ENCODE measurements at regions not wholly inside any gene's neighbourhood (a gene's known extent, or its start where the extent isn't known, plus 50 kb on each side); places are given as distances from the start of the nearest gene placed in this dataset.
A peak's percentile ranks its signal among the peaks of the same experiment; 100 is the strongest.
"Not testable (repeated sequence)": the region's sequence is repeated elsewhere in the genome, so short reads cannot be mapped to it uniquely, and the experiment has no call there.

DNA sequence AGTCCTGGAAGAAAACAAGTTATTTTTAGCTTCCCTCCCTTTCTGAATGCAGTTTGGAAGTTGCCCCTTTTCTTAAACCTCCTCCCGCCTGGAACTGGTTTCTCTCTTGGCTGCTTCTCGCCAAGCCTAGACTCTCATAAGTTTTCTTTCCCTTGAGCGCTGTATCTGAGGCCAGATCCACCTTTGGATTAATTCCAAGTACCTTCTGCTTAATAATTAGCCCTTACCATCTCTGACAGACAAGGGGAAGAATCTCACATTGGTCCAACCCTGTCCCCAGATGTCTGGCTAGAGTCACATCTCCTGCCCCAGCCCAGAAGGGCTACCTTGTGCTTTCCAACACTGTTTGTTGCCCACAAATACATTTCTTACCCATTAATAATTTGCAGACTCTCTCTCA, 161.8 kb upstream of the RGS6 start:
- H3K4me1 Mint-ChIP-seq = no peaks in the 10 kb centered on the region
- peaks cover 6% of the 10 kb centered on the region for H3K27me3 Mint-ChIP-seq (ENCODE audit: low read depth)
- peaks cover 23% of the 10 kb centered on the region for H3K9me3 Mint-ChIP-seq
- no peak overlapping the region for H3K27ac Mint-ChIP-seq
- no peaks in the 10 kb centered on the region for H3K36me3 Mint-ChIP-seq (ENCODE audit: low read depth)
- H3K4me3 Mint-ChIP-seq = no peak overlapping the region
- TF ChIP-seq, protein P1, sequence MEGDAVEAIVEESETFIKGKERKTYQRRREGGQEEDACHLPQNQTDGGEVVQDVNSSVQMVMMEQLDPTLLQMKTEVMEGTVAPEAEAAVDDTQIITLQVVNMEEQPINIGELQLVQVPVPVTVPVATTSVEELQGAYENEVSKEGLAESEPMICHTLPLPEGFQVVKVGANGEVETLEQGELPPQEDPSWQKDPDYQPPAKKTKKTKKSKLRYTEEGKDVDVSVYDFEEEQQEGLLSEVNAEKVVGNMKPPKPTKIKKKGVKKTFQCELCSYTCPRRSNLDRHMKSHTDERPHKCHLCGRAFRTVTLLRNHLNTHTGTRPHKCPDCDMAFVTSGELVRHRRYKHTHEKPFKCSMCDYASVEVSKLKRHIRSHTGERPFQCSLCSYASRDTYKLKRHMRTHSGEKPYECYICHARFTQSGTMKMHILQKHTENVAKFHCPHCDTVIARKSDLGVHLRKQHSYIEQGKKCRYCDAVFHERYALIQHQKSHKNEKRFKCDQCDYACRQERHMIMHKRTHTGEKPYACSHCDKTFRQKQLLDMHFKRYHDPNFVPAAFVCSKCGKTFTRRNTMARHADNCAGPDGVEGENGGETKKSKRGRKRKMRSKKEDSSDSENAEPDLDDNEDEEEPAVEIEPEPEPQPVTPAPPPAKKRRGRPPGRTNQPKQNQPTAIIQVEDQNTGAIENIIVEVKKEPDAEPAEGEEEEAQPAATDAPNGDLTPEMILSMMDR (IDR thresholded peaks at IDR 0.05; ENCODE audit: unreplicated experiment in 3 of 3) = no peak

DNA sequence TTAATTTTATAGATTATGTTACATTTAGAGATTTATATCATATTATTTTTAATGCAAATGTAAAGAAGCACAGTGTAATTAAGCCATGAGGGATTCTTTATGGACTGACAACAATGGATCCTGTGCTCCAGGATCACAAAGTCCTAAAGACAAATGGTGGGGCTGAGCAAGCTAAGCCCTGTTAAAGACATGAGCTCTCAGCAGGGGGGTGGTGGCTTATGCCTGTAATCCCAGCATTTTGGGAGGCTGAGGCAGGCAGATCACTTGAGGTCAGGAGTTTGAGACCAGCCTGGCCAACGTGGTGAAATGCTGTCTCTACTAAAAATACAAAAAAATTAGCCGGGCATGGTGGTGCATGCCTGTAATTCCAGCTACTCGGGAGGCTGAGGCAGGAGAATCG, 160.8 kb upstream of the RGS6 start:
- peaks cover 23% of the 10 kb centered on the region for H3K9me3 Mint-ChIP-seq
- H3K4me3 Mint-ChIP-seq; H3K27ac Mint-ChIP-seq; H3K4me1 Mint-ChIP-seq; H3K36me3 Mint-ChIP-seq (ENCODE audit: low read depth); H3K27me3 Mint-ChIP-seq (ENCODE audit: low read depth): not testable (repeated sequence)

DNA sequence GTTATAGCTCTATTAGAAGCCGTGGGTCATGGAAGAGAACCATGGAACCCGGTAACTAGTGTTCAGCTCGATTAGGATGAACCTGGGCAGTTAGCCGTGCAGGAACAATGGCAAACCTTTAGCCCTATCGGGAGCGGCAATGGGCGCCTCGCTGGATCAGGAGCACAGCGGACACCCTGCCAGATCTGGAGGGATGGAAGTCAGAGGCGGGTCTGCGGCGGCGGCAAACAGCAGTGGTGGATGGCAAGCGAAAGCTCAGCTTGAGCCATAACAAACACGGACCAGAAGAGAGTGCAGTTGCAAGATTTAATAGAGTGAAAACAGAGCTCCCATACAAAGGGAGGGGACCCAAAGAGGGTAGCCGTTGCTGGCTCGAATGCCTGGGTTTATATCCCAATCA, 160.2 kb upstream of the RGS6 start:
- not testable (repeated sequence) for H3K27me3 Mint-ChIP-seq (ENCODE audit: low read depth); H3K27ac Mint-ChIP-seq; H3K36me3 Mint-ChIP-seq (ENCODE audit: low read depth); H3K4me1 Mint-ChIP-seq; H3K4me3 Mint-ChIP-seq
- H3K9me3 Mint-ChIP-seq = peaks cover 23% of the 10 kb centered on the region

DNA sequence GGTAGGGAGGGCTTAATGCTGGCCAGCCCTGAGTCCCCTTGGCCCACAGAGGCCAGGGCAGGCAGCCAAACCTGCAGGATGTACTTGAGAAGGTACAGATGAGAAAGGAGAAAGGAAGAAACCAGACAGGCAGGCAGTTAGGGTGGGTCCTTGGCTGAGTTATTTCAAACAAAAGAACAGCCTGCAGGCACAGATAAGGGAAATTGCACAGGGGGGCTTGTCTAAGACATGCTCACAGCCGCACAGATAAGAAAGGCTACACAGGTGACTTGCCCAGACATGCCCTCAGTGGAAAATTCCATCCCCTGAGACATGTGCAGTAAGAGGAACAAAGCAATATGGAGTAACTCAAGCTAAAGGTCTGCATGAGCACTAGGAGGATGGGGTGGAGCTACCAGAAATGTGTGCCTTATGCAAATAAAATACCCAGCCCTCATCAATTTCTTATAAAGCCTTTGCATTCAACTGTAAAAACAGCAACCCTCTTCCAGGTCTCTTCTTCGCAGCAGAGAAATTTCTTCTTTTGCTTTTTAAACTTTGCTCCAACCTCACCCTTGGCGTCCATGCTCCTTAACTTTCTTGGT, 158.2 kb upstream of the RGS6 start:
- Mint-ChIP-seq H3K9me3 (peaks cover 23% of the 10 kb centered on the region), H3K4me3 (no peak overlapping the region), H3K27ac (no peak overlapping the region), H3K27me3 (ENCODE audit: low read depth) (peaks cover 6% of the 10 kb centered on the region), H3K36me3 (ENCODE audit: low read depth) (no peaks in the 10 kb centered on the region), H3K4me1 (no peaks in the 10 kb centered on the region)
- TF ChIP-seq, protein P1 (IDR thresholded peaks at IDR 0.05; ENCODE audit: unreplicated experiment in 3 of 3) = no peak

DNA sequence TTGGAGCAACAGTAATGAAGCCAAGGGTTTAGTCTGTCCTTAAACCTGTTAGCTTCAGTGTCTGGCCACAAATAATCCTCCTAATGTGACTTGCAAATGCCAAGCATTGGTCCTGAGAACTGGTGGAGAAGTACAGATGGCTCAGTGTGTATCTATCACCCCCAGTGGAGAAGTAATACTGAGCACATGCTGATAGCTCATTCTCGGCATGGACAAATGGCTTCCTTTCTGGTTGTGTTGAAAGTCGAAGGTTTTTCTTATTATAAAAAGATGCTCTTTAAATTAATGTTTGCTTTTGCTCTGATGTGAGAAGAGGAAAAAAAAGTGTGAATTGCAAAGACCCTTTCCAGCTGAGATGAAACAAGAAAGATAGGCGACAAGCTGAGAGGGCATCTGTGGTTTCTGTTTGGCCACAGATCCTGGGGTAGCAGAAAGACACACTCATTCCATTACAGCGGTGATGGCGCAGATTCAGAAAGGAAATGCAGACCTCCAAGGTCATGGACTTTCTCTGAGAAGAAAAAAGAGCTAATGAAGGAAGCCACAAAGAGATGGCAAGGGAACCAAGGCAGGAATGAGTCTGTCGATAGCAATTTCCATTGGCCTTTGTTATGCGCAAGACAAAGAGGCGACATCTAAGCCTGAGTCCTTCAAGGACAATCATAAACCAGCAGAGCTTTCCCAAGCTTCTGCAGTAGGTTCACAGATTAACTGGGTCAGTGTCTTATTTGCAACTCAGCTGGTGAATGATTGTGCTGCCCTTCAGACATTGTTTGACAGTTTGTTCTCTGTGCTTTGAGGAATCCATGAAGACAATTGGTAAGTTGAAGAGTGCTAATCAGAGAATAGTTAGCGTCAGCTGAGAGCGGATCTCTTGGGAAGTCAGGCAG, 155.5 kb upstream of the RGS6 start:
- Mint-ChIP-seq H3K27me3 (ENCODE audit: low read depth) (peaks cover 6% of the 10 kb centered on the region), H3K9me3 (peaks cover 14% of the 10 kb centered on the region), H3K36me3 (ENCODE audit: low read depth) (no peaks in the 10 kb centered on the region), H3K27ac (peak overlapping the region in 1 of 3 experiments; percentile 59), H3K4me3 (no peak overlapping the region), H3K4me1 (no peaks in the 10 kb centered on the region)
- TF ChIP-seq, protein P1 (IDR thresholded peaks at IDR 0.05; ENCODE audit: unreplicated experiment in 3 of 3) = no peak

DNA sequence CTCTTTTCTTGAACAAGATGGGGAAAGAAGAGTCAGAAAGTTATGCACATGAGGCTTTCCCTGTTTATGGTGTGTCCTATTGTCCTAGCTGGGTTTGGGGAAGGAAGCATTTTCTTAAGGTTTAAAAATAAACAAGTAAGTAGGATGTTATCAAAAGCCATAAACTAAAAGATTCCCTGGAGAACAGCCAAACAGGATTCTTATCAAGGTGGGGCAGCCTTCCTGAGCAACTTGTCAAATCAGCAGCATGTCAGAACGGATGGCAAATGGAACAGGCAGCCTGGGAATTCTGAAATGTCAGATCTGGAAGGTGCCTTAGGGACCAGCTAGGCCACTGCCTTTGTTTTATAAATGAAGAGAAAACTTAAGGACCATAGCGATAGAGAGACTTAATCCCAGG, 152.2 kb upstream of the RGS6 start:
- Mint-ChIP-seq H3K4me3 (no peak overlapping the region), H3K27me3 (ENCODE audit: low read depth) (no peaks in the 10 kb centered on the region), H3K4me1 (no peaks in the 10 kb centered on the region), H3K27ac (no peak overlapping the region), H3K9me3 (peaks cover 3% of the 10 kb centered on the region), H3K36me3 (ENCODE audit: low read depth) (no peaks in the 10 kb centered on the region)
- TF ChIP-seq, protein P1 (IDR thresholded peaks at IDR 0.05; ENCODE audit: unreplicated experiment in 3 of 3) = no peak

DNA sequence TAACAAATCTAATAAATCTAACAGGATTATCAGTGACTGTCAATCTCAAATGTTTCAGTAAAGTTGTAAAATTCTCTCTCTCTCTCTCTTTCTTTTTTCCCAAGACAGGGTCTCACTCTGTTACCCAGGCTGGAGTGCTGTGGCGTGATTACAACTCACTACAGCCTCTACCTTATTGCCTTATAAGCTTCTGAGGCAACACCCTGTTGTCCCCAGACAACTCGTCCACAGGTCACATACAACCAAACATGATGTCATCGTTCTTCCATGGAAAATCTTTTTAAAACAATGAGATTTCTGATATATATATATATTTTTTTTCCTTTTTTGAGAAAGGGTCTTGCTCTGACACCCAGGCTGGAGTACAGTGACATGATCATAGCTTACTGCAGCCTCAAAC, 151.4 kb upstream of the RGS6 start:
- H3K4me3 Mint-ChIP-seq = no peak overlapping the region
- TF ChIP-seq, protein P1 (IDR thresholded peaks at IDR 0.05; ENCODE audit: unreplicated experiment in 3 of 3) = no peak
- H3K27me3 Mint-ChIP-seq (ENCODE audit: low read depth) = no peaks in the 10 kb centered on the region
- H3K27ac Mint-ChIP-seq = no peak overlapping the region
- H3K4me1 Mint-ChIP-seq = no peaks in the 10 kb centered on the region
- H3K9me3 Mint-ChIP-seq = peaks cover 3% of the 10 kb centered on the region
- H3K36me3 Mint-ChIP-seq (ENCODE audit: low read depth) = no peaks in the 10 kb centered on the region
